ENCODE measurements at regions not wholly inside any gene's neighbourhood (a gene's known extent, or its start where the extent isn't known, plus 50 kb on each side); places are given as distances from the start of the nearest gene placed in this dataset.

DNA sequence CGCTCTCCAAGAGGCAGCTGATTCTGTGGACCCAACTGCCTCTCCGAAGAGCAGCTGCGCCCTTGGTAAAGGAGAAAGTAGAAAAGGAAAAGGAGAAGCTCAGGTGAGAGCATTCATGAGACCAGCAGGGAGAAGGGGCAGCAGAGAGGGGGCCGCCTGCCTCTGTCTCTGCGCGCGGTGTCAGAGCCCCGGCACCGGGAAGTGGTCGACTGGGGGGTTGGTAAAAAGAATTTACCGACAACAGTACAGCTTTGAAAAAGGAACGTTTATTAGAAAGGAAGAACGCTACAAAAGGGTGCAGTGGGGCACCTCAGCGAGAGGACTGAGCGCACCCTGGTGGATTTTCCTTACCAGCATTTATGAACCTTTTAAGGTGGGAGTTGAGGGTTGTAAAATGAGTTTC lies 61.9 kb downstream of the GPR6 start:
- TF ChIP-seq SP1 (IDR thresholded peaks at IDR 0.05) (no peak), CTCF (IDR thresholded peaks at IDR 0.05; ENCODE audit: low read depth, low read length, missing input control) (peak; percentile 24), YY1 (IDR thresholded peaks at IDR 0.05) (no peak), RAD21 (IDR thresholded peaks at IDR 0.05) (peak; percentile 45 to 72), GABPA (IDR thresholded peaks at IDR 0.05 in 1 of 2, conservative IDR thresholded peaks at IDR 0.05 in 1 of 2) (no peak), TAF1 (conservative IDR thresholded peaks at IDR 0.05) (no peak)
- TF ChIP-seq, protein P1, sequence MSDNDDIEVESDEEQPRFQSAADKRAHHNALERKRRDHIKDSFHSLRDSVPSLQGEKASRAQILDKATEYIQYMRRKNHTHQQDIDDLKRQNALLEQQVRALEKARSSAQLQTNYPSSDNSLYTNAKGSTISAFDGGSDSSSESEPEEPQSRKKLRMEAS (IDR thresholded peaks at IDR 0.05) = no peak

Measured in liver (tissue), 3 donors.